Tibial artery (tissue), 4 donors: ENCODE measurements at regions not wholly inside any gene's neighbourhood (a gene's known extent, or its start where the extent isn't known, plus 50 kb on each side); places are given as distances from the start of the nearest gene placed in this dataset.

Source experiments
- DNase-seq, 2 donors: peaks; one replicate each; pipeline ENCODE4 v3.0.0-alpha.2; 2019
- H3K27ac ChIP-seq, 2 donors: fragments of 200-600 bp; sonication (generic) in 1 of 2; 1 replicate in 1 of 2; 2 replicates in 1 of 2; pipeline ENCODE4 v1.5.1; 2018 to 2019; ENCODE audit warnings: mild to moderate bottlenecking in 1 of 2
- H3K27me3 ChIP-seq, 2 donors: fragments of 200-600 bp; sonication (generic) in 1 of 2; one replicate each; pipeline versions ENCODE4 v1.5.1 to v1.6.0; 2016 to 2019
- H3K36me3 ChIP-seq, 3 donors: fragments of 200-600 bp; sonication (generic) in 2 of 3; one replicate each; pipeline ENCODE4 v1.5.1; 2016 to 2019; ENCODE audit warnings: mild to moderate bottlenecking in 2 of 3
- H3K4me1 ChIP-seq, 4 donors: fragments of 200-600 bp; sonication (generic) in 2 of 4; 1 replicate in 3 of 4; 2 replicates in 1 of 4; pipeline ENCODE4 v1.5.1; 2016 to 2019
- H3K4me3 ChIP-seq, 2 donors: fragments of 200-600 bp; sonication (generic) in 1 of 2; 1 replicate in 1 of 2; 2 replicates in 1 of 2; pipeline ENCODE4 v1.5.1; 2018 to 2019; ENCODE audit warnings: mild to moderate bottlenecking in 2 of 2
- H3K9me3 ChIP-seq, 3 donors: fragments of 200-600 bp; sonication (generic) in 1 of 3; one replicate each; pipeline ENCODE4 v1.5.1; 2016 to 2019
- CTCF ChIP-seq, 2 experiments: fragments of 200-600 bp in 1 of 2; fragments of 450-650 bp in 1 of 2; IDR thresholded peaks; one replicate each; pipeline ENCODE4 v1.5.1; 2017 to 2019; ENCODE audit warnings: antibody characterized with exemption in 2 of 2, mild to moderate bottlenecking in 1 of 2, moderate library complexity in 1 of 2
- intact Hi-C: fragments of 100-400 bp; cut with DNase I; formaldehyde crosslinking; loops from one replicate; pipeline ENCODE4 v1.15.0; 2023; ENCODE audit warnings: low total_unique reads

GRCh38 chr2:187939180-187939579 lies 352.5 kb upstream of the GULP1 start:
- no peak for DNase-seq
- peaks cover 0 to 21% (median 0%) of the 10 kb centered on the region in 4 donors for H3K4me1 ChIP-seq
- no peaks in the 10 kb centered on the region for H3K9me3 ChIP-seq
- intact Hi-C loops, result no loop called here
- H3K27ac ChIP-seq, result no peak overlapping the region
- H3K4me3 ChIP-seq, result no peak overlapping the region
- TF ChIP-seq CTCF (IDR thresholded peaks at IDR 0.05), result no peak
- H3K27me3 ChIP-seq, result no peaks in the 10 kb centered on the region
- H3K36me3 ChIP-seq, result no peaks in the 10 kb centered on the region

- no peak overlapping the region for H3K27ac ChIP-seq
- no peaks in the 10 kb centered on the region for H3K27me3 ChIP-seq
- H3K9me3 ChIP-seq, result no peaks in the 10 kb centered on the region
- TF ChIP-seq CTCF (IDR thresholded peaks at IDR 0.05), result no peak
- no peaks in the 10 kb centered on the region for H3K36me3 ChIP-seq
- intact Hi-C loops, result no loop called here
- peak in 1 of 2 donors; percentile 24 for DNase-seq
- H3K4me3 ChIP-seq, result no peak overlapping the region
- peaks cover 0 to 21% (median 0%) of the 10 kb centered on the region in 4 donors for H3K4me1 ChIP-seq
These were observed 348.8 kb upstream of the GULP1 start for GRCh38 chr2:187942876-187943275.

GRCh38 chr2:187943772-187944369 lies 347.8 kb upstream of the GULP1 start:
- no peaks in the 10 kb centered on the region for H3K27me3 ChIP-seq
- no peak for TF ChIP-seq CTCF (IDR thresholded peaks at IDR 0.05)
- H3K9me3 ChIP-seq, result no peaks in the 10 kb centered on the region
- H3K36me3 ChIP-seq, result no peaks in the 10 kb centered on the region
- H3K27ac ChIP-seq, result no peak overlapping the region
- no peak overlapping the region for H3K4me3 ChIP-seq
- no peak for DNase-seq
- H3K4me1 ChIP-seq, result peaks cover 0 to 16% (median 0%) of the 10 kb centered on the region in 4 donors
- intact Hi-C loops, result no loop called here

DNA sequence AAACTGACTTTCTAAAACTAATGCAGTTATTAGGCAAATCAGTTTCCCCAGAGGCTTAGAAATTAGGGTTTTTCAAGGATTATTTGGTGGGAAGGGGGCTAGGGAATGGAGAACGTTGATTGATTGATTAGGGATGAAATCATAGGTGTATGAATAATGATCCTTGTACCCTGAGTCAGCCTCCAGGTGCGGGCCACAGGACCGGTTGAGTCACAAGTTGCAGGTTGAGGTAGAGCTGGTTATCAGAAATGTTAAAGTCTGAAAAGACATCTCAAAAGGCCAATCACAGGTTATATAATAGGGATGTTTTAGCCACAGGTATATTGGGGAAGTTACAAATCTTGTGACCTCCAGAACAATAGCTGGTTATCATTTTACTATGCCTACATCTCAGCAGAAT lies 341.8 kb upstream of the GULP1 start:
- no peak overlapping the region for H3K4me3 ChIP-seq
- TF ChIP-seq CTCF (IDR thresholded peaks at IDR 0.05), result no peak
- no peak for DNase-seq
- H3K4me1 ChIP-seq, result no peaks in the 10 kb centered on the region
- intact Hi-C loops, result no loop called here
- no peaks in the 10 kb centered on the region for H3K36me3 ChIP-seq
- H3K27ac ChIP-seq, result no peak overlapping the region
- no peaks in the 10 kb centered on the region for H3K27me3 ChIP-seq
- peaks cover 0 to 9% (median 4%) of the 10 kb centered on the region in 3 donors for H3K9me3 ChIP-seq

- H3K4me1 ChIP-seq, result peaks cover 0 to 4% (median 0%) of the 10 kb centered on the region in 4 donors
- H3K27ac ChIP-seq, result no peak overlapping the region
- intact Hi-C loops, result no loop called here
- no peaks in the 10 kb centered on the region for H3K36me3 ChIP-seq
- peaks cover 0 to 9% (median 4%) of the 10 kb centered on the region in 3 donors for H3K9me3 ChIP-seq
- TF ChIP-seq CTCF (IDR thresholded peaks at IDR 0.05), result no peak
- no peak overlapping the region for H3K4me3 ChIP-seq
- DNase-seq, result no peak
- H3K27me3 ChIP-seq, result no peaks in the 10 kb centered on the region
These were observed 340.0 kb upstream of the GULP1 start for GRCh38 chr2:187951470-187952218.
